RWPE1 (cell line): ENCODE measurements at regions not wholly inside any gene's neighbourhood (a gene's known extent, or its start where the extent isn't known, plus 50 kb on each side); places are given as distances from the start of the nearest gene placed in this dataset.
"Not testable (repeated sequence)": the region's sequence is repeated elsewhere in the genome, so short reads cannot be mapped to it uniquely, and the experiment has no call there.

Experiments
- CTCF ChIA-PET: fragments of 350-600 bp; sonication (Branson Sonifier 250); formaldehyde crosslinking; extraction: SDS; loops from one replicate; lab custom pipeline; 2021; lab: Yijun Ruan, JAX
- POLR2A ChIA-PET: fragments of 400-600 bp; formaldehyde crosslinking; extraction: SDS; loops from one replicate; lab custom pipeline; 2020; ENCODE audit warnings: antibody characterized with exemption; ENCODE audit not compliant: low non-redundant PET; lab: Yijun Ruan, JAX
- DNase-seq: peaks from one replicate; pipeline ENCODE4 v3.0.0; 2012; ENCODE audit warnings: low spot score
- H3K27ac ChIP-seq: fragments of 450-650 bp; 2 replicates; pipeline ENCODE4 v1.5.1; 2017
- CTCF ChIP-seq: fragments of 450-650 bp; conservative IDR thresholded peaks from 2 replicates; pipeline ENCODE4 v1.5.1; 2017; ENCODE audit warnings: low read depth, mild to moderate bottlenecking

GRCh38 chr2:82959727-82960126 is 1499.4 kb downstream of the SUCLG1 start:
- H3K27ac ChIP-seq = no peak overlapping the region
- CTCF ChIA-PET = no interaction called here
- TF ChIP-seq CTCF = no peak
- POLR2A ChIA-PET = no interaction called here
- DNase-seq = no peak

GRCh38 chr2:82954868-82955267 is 1504.2 kb downstream of the SUCLG1 start:
- TF ChIP-seq CTCF = no peak
- POLR2A ChIA-PET = no interaction called here
- H3K27ac ChIP-seq = no peak overlapping the region
- no peak for DNase-seq
- CTCF ChIA-PET = interaction anchor here (0.6 kb wide), 1 partner anchor 1390 kb away, joined by 7 read pairs; no protein-coding TSS in a partner anchor

GRCh38 chr2:82939211-82939610 is 1519.9 kb downstream of the SUCLG1 start:
- no peak overlapping the region for H3K27ac ChIP-seq
- POLR2A ChIA-PET = no interaction called here
- CTCF ChIA-PET = no interaction called here
- TF ChIP-seq CTCF = no peak
- DNase-seq = no peak

- POLR2A ChIA-PET, DNase-seq, CTCF ChIA-PET, H3K27ac ChIP-seq: not testable (repeated sequence)
Observed at GRCh38 chr2:82938321-82938845, 1520.7 kb downstream of the SUCLG1 start.

- CTCF ChIA-PET = no interaction called here
- POLR2A ChIA-PET = no interaction called here
- no peak for TF ChIP-seq CTCF
- DNase-seq = no peak
- H3K27ac ChIP-seq = no peak overlapping the region
Observed at GRCh38 chr2:82913566-82913965, 1545.5 kb downstream of the SUCLG1 start.

- POLR2A ChIA-PET = no interaction called here
- DNase-seq = no peak
- TF ChIP-seq CTCF = no peak
- no peak overlapping the region for H3K27ac ChIP-seq
- CTCF ChIA-PET = no interaction called here
Observed at GRCh38 chr2:82896117-82896516, 1563.0 kb downstream of the SUCLG1 start.

GRCh38 chr2:82893190-82893589 is 1565.9 kb downstream of the SUCLG1 start:
- no peak for DNase-seq
- TF ChIP-seq CTCF = no peak
- POLR2A ChIA-PET = no interaction called here
- no peak overlapping the region for H3K27ac ChIP-seq
- CTCF ChIA-PET = interaction anchor here (0.6 kb wide), 1 partner anchor 153 kb away, joined by 5 read pairs; no protein-coding TSS in a partner anchor
